ENCODE measurements at regions not wholly inside any gene's neighbourhood (a gene's known extent, or its start where the extent isn't known, plus 50 kb on each side); places are given as distances from the start of the nearest gene placed in this dataset.

DNA sequence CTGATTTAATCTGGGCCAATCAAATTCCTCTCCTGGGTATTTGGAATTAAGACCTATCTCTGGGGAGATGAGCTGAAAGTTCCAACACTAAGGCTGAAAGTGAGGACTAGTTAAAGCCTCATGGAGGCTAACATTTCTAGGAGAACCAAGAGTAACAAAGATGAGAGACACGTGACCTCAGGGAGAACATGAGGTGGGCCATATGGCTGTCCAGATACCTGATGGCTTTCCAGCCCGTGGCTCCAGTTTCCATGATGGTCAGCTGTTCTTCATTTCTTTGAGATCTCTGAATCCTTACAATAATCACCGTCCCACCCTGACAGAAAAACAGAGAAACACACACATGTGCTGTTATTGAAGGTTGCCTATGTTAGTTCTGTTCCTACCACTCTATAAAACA, 66.1 kb downstream of the LEPR start:
- no peaks in the 10 kb centered on the region for H3K36me3 Mint-ChIP-seq (ENCODE audit: low read depth)
- H3K4me1 Mint-ChIP-seq, result no peaks in the 10 kb centered on the region
- H3K9me3 Mint-ChIP-seq, result peaks cover 3% of the 10 kb centered on the region
- H3K4me3 Mint-ChIP-seq, result no peak overlapping the region
- no peak overlapping the region for H3K27ac Mint-ChIP-seq
- H3K27me3 Mint-ChIP-seq (ENCODE audit: low read depth), result peaks cover 4% of the 10 kb centered on the region
- no peak for TF ChIP-seq CTCF (IDR thresholded peaks at IDR 0.05; ENCODE audit: unreplicated experiment in 3 of 3)

DNA sequence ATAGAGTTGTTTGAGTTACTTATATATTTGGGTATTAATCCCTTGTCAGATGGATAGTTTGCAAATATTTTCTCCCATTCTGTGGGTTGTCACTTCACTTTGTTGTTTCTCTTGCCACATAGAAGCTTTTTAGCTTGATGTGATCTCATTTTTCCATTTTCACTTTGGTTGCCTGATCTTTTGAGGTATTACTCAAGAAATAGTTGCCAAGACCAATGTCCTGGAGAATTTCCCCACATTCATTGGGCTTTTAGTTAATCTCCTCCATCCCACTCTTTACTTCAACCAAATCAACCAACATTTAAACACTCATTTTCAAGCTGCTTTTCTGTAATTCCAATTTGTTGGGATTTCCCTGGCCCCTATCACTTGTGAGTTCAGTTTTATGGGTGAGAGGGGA, 69.0 kb downstream of the LEPR start:
- no peak for TF ChIP-seq CTCF (IDR thresholded peaks at IDR 0.05; ENCODE audit: unreplicated experiment in 3 of 3)
- H3K4me1 Mint-ChIP-seq, result peaks cover 6% of the 10 kb centered on the region
- H3K9me3 Mint-ChIP-seq, result peaks cover 3% of the 10 kb centered on the region
- no peaks in the 10 kb centered on the region for H3K36me3 Mint-ChIP-seq (ENCODE audit: low read depth)
- no peak overlapping the region for H3K27ac Mint-ChIP-seq
- peaks cover 4% of the 10 kb centered on the region for H3K27me3 Mint-ChIP-seq (ENCODE audit: low read depth)
- no peak overlapping the region for H3K4me3 Mint-ChIP-seq

DNA sequence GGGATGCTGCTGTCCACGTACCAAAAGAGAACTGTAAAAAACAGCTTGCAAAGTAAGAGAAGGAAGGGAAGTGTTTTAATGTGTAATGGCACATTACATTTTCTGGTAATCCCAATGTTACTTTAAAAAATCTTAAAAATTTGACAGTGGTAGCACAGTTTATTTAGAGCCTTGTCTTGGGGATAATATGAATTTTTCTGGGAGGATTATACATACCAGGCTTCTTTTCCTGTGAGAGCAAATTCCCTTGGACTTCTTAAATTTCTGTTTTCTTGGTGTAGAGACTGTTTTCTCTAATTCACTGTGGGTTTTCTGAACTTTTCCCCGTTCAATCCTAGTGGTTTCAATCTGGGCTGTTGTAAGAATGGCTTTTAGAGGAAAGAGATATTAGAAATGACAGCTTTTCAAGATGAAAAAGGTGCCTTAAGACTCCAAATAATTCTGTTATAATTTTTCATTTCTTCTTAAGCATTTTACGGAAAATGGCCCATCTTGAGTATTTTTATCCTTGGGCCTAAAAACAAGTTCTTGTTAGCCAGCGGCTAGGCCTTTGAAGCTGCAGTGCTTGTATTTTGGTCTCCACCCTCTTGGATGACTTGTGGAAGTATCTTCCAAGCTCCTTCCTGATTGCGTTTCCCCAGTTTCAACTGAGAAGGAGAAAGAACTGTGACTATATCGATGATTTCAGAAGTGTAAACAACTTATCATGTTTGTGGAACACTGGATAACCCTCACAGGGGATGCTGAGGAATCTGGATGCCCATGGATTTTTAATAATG, 70.0 kb downstream of the LEPR start:
- Mint-ChIP-seq H3K9me3 (peaks cover 3% of the 10 kb centered on the region), H3K4me3 (no peak overlapping the region), H3K27me3 (ENCODE audit: low read depth) (peaks cover 4% of the 10 kb centered on the region), H3K4me1 (peaks cover 6% of the 10 kb centered on the region), H3K36me3 (ENCODE audit: low read depth) (no peaks in the 10 kb centered on the region), H3K27ac (no peak overlapping the region)
- TF ChIP-seq CTCF (IDR thresholded peaks at IDR 0.05; ENCODE audit: unreplicated experiment in 3 of 3), result no peak

DNA sequence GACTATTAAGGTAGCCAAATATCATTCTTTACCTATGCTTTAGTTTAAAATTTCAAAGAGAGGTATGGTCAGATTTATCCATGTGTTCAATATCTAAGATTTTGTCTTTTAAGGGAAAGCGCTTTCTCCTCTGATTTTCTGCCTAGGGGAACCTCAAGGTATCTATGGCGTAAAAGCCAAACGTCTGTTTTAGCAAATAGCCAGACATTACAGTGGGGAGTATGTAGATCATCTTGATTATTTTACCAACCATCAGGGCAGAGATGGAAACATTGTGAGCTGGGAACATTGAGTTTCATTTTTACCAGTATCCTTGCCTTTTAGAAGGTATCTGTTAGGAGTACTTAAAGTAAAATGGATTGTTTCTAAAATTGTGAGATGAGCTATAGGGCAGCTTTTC, 71.0 kb downstream of the LEPR start:
- H3K9me3 Mint-ChIP-seq, result peaks cover 3% of the 10 kb centered on the region
- peaks cover 4% of the 10 kb centered on the region for H3K27me3 Mint-ChIP-seq (ENCODE audit: low read depth)
- TF ChIP-seq CTCF (IDR thresholded peaks at IDR 0.05; ENCODE audit: unreplicated experiment in 3 of 3), result no peak
- no peak overlapping the region for H3K27ac Mint-ChIP-seq
- peaks cover 6% of the 10 kb centered on the region for H3K4me1 Mint-ChIP-seq
- H3K36me3 Mint-ChIP-seq (ENCODE audit: low read depth), result no peaks in the 10 kb centered on the region
- no peak overlapping the region for H3K4me3 Mint-ChIP-seq

DNA sequence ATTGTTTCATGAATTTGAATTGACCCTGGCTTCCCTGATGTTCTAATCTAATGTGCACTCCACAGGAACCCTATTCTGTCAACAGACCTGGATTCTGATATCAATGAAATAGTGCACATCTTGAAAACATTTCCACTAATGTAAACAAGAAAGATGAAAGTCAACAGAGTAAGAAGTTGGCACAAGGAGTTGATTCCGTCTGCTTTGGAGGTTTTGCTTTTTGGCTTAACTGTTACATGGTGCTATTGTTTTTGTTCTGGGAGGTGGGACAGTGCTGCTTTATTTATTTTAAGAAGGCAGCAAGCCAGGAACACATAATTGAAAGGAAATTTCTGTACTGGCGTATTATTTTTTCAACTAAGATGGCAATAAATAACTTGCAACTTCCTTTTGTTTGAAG, 73.3 kb downstream of the LEPR start:
- H3K4me1 Mint-ChIP-seq, result peaks cover 6% of the 10 kb centered on the region
- H3K27ac Mint-ChIP-seq, result peak overlapping the region in 1 of 3 experiments; percentile 2
- no peaks in the 10 kb centered on the region for H3K27me3 Mint-ChIP-seq (ENCODE audit: low read depth)
- no peak overlapping the region for H3K4me3 Mint-ChIP-seq
- no peaks in the 10 kb centered on the region for H3K36me3 Mint-ChIP-seq (ENCODE audit: low read depth)
- TF ChIP-seq CTCF (IDR thresholded peaks at IDR 0.05; ENCODE audit: unreplicated experiment in 3 of 3), result no peak
- H3K9me3 Mint-ChIP-seq, result peaks cover under 1% of the 10 kb centered on the region

DNA sequence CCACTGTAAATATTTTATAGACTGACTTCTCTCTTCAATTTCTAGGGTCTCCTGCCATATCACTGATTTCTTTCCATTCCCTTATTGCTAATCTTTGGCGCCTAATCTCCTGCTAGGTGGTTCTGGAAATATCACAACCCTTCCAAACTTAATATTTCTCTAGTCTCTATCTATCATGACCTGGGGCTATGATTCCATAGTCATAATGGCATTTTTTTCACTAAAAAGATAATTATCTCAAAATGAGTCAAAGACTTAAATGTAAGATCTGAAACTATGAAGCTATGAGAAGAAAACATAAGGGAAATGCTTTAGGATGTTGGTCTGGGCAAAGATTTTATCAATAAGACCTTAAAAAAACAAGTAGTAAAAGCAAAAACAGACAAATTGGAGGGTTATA, 74.2 kb downstream of the LEPR start:
- Mint-ChIP-seq H3K4me3 (no peak overlapping the region), H3K27ac (no peak overlapping the region), H3K36me3 (ENCODE audit: low read depth) (no peaks in the 10 kb centered on the region), H3K27me3 (ENCODE audit: low read depth) (no peaks in the 10 kb centered on the region), H3K9me3 (no peaks in the 10 kb centered on the region), H3K4me1 (peaks cover 6% of the 10 kb centered on the region)
- no peak for TF ChIP-seq CTCF (IDR thresholded peaks at IDR 0.05; ENCODE audit: unreplicated experiment in 3 of 3)
